NCI-H2081 (cell line): ENCODE measurements at regions not wholly inside any gene's neighbourhood (a gene's known extent, or its start where the extent isn't known, plus 50 kb on each side); places are given as distances from the start of the nearest gene placed in this dataset.
"Not testable (repeated sequence)": the region's sequence is repeated elsewhere in the genome, so short reads cannot be mapped to it uniquely, and the experiment has no call there.

ENCODE experiments used
- DNase-seq, 2 experiments: peaks; one replicate each; lab custom pipeline; 2025; lab: John Stamatoyannopoulos, UW

- no peak for DNase-seq
These were observed 76.4 kb downstream of the PHAX start for GRCh38 chr5:126677121-126677520.

DNA sequence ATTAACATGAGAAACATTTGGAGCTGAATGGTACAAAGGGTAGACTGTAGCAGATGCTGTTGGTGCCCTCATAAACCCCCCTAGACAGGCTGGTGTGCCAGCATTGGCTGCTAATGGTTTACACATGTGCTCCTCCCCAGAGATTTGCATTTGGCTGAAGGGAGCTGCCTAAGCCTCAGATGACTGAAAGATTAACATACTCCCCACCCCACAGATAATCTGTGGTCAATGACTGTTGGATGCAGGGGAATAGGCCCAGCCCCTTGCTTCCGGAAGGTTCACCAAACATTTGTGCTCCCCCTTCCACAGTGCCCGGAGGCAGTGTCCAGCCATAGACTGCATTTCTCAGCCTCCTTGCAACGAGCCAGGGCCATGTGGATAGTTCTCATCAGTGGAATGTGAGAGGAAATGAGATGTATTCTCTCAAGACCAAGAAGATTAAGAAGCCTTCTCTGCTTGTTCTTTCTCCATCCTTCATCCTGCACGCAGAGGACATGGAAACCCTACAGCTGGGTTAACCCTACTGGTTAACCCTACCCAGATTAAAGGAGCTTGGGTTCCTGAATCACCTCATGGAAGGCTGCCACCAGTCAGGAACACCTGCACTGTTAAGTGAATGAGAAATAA is 79.6 kb downstream of the PHAX start:
- no peak for DNase-seq

GRCh38 chr5:126681314-126681713 is 80.6 kb downstream of the PHAX start:
- not testable (repeated sequence) for DNase-seq

DNA sequence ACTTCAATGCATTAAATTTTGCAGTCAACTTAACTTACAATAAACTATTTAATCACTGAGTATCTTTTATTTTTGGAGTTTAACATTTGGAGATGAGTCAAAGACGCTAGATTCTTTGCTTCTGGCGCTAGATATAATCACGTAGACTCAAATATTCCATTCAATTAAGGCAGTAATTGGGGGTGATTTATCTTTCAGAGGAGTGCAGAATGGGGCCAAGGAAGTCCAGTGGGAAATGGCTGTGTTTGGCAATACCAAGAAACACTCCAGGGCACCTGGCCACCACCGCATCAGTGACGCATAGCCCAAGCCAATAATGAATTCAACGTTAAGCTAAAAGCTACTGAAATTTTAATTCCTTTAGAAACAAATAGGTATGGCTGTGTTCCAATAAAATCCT is 81.2 kb downstream of the PHAX start:
- no peak for DNase-seq

- DNase-seq = no peak
These were observed 82.1 kb downstream of the PHAX start for GRCh38 chr5:126682856-126683255.

GRCh38 chr5:126683912-126684311 is 83.2 kb downstream of the PHAX start:
- DNase-seq = peak in 1 of 2 experiments; percentile 2

GRCh38 chr5:126684656-126685442 is 84.1 kb downstream of the PHAX start:
- DNase-seq = not testable (repeated sequence)

DNA sequence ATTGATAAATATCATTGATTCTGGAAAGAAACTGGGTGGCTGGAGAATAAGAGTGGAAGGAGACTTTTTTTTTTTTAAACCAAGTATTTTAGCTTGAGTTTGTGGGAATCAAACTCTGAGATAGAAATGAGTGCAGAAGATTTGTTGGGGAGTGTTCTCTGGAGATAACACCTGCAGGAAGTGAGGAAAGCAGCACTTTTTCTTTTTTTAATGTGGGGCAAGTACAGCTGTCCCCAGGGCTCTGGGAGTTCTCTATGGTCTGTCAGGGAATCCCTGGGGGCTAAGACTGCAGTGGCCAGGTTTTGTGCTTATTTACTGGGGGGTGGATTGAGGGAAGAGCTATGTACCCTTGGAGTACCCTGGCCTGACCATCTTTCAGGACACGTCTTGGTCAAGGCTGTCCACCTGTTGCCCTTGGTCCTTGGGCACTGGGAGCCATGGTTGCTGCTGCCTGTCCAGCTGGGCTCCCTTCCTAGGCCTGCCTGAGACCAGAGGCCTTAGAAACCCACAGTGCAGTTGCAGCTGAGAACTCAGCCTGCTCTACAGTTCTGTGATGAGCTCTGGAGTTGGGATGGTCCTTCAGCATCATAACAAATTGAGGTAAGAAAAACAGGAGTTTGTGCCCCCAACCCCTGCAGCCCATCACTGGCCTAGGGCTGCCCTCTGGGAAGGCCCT is 85.8 kb downstream of the PHAX start:
- DNase-seq = no peak

DNA sequence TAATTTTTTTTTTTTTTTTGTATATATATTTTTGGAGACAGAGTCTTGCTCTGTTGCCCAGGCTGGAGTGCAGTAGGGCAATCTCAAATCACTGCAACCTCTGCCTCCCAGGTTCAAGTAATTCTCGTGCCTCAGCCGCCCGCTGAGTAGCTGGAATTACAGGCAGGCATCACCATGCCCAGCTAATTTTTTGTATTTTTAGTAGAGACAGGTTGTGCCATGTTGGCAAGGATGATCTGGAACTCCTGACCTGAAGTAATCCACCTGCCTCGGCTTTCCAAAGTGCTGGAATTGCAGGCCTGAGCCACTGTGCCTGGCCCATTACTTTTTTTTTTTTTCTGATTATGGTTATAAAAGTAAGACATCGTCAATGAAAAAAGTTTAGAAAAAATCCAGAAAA is 84.0 kb upstream of the LMNB1 start:
- no peak for DNase-seq

- DNase-seq = no peak
These were observed 83.1 kb upstream of the LMNB1 start for GRCh38 chr5:126693806-126694205.

- no peak for DNase-seq
These were observed 82.5 kb upstream of the LMNB1 start for GRCh38 chr5:126694403-126694802.

- no peak for DNase-seq
These were observed 81.8 kb upstream of the LMNB1 start for GRCh38 chr5:126695091-126695490.

DNA sequence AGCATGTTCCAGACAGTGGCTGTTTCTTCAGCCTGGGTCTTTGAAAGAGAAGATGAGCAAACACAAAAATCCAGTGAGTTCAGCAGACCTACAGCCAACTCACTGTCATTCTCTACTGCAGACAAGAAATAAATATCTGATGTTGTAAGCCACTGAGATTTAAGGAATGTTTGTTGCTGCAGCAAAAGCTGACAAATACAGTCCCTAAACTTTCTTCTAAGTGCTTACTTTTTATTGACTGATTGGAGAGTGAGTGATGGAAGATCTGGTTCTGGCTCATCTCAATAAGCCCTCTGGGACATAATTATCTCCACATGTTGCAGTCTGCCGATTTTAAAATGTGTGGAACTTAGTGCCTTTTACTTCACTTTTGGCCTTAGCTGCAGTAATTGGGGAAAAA is 69.9 kb upstream of the LMNB1 start:
- DNase-seq = no peak

GRCh38 chr5:126715765-126716164 is 61.2 kb upstream of the LMNB1 start:
- DNase-seq = no peak

GRCh38 chr5:126716861-126717260 is 60.1 kb upstream of the LMNB1 start:
- DNase-seq = no peak

DNA sequence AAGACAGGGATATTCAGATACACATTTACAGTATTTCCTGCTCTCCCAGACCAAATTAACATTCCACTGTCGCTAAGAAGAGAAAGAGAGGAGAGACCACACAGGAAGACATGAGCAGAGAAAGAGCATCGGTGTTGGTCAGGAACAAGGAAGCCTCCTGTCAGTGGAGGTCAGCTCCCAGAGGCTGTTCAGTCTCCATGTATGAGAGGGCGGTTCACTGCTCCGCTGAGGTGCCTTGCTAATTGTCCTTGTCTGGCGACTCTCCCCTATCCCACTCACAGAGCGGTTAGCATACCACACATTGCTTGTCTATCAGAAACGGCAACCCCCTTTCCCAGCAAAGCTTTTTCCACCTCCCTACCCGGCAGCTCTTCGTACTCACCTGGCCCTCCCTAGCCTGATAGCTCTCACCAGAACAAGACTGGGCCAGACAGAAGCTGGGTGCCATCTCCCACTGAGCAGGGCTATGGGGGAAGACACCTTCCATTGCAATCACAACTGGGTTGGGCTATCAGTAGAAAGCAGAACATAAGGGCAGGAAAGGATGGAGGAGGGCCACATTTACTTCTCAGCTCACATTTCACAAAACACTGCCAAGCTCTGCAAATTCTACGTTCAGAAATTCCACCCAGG is 58.6 kb upstream of the LMNB1 start:
- no peak for DNase-seq

- no peak for DNase-seq
These were observed 56.6 kb upstream of the LMNB1 start for GRCh38 chr5:126720369-126720768.

DNA sequence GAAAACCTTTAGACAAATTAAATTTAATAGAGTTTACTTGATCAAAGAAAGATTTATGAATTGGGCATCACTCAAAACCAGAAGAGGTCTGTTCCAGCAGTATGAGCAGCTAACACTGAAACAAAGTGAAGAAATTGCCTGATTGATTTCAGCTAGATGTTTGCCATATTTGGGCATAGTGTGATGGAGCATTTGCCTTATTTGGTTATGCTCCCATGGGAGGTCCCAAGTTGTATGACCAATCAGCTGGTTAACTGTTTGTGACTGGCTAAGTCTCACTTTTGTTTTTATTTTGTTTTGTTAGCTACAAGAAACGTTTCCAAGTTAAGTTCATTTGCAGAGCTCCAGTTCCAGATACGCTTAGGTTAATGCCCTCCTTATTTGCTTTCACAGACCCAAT is 53.3 kb upstream of the LMNB1 start:
- no peak for DNase-seq
